GM23338 (cell line): ENCODE measurements at regions not wholly inside any gene's neighbourhood (a gene's known extent, or its start where the extent isn't known, plus 50 kb on each side); places are given as distances from the start of the nearest gene placed in this dataset.

Experiments used
- ATAC-seq: fragments of 200-7000 bp; cut with Tn5 transposase; 3 replicates; pipeline ENCODE4 v1.9.1; 2020
- DNase-seq: peaks from one replicate; pipeline ENCODE4 v3.0.0-alpha.2; 2015; ENCODE audit warnings: low spot score
- H2AFZ ChIP-seq: fragments of 200-600 bp; sonication (generic); 2 replicates; pipeline ENCODE4 v1.8.0; 2016; ENCODE audit warnings: antibody characterized with exemption, mild to moderate bottlenecking, moderate library complexity
- H3F3A ChIP-seq: fragments of 200-600 bp; sonication (generic); replicated peaks from 2 replicates; pipeline ENCODE4 v1.8.0; 2017; ENCODE audit warnings: antibody characterized with exemption, mixed run types, low read depth
- H3K27ac ChIP-seq: fragments of 200-600 bp; sonication (generic); 2 replicates; pipeline ENCODE4 v1.6.1; 2016; ENCODE audit warnings: low read depth
- H3K27me3 ChIP-seq: fragments of 200-600 bp; sonication (generic); 2 replicates; pipeline ENCODE4 v1.8.0; 2016; ENCODE audit warnings: mild to moderate bottlenecking, mixed run types, moderate library complexity; ENCODE audit not compliant: insufficient read depth
- H3K36me3 ChIP-seq: fragments of 200-600 bp; sonication (generic); 2 replicates; pipeline ENCODE4 v1.8.0; 2016; ENCODE audit warnings: mild to moderate bottlenecking; ENCODE audit not compliant: insufficient read depth
- H3K4me1 ChIP-seq: fragments of 200-600 bp; sonication (generic); 2 replicates; pipeline ENCODE4 v1.8.0; 2016; ENCODE audit warnings: mild to moderate bottlenecking, moderate library complexity; ENCODE audit not compliant: insufficient read depth
- H3K4me2 ChIP-seq: fragments of 200-600 bp; sonication (generic); 2 replicates; pipeline ENCODE4 v1.7.1; 2017; ENCODE audit warnings: mixed run types
- H3K4me3 ChIP-seq: fragments of 200-600 bp; sonication (generic); 2 replicates; pipeline ENCODE4 v1.6.1; 2016; ENCODE audit warnings: mixed run types
- H3K79me2 ChIP-seq: fragments of 200-600 bp; sonication (generic); replicated peaks from 2 replicates; pipeline ENCODE4 v1.8.0; 2017; ENCODE audit warnings: mild to moderate bottlenecking; ENCODE audit not compliant: insufficient read depth
- H3K9me2 ChIP-seq: fragments of 200-600 bp; sonication (generic); 2 replicates; pipeline ENCODE4 v1.8.0; 2017; ENCODE audit not compliant: insufficient read depth
- H4K20me1 ChIP-seq: fragments of 200-600 bp; sonication (generic); replicated peaks from 2 replicates; pipeline ENCODE4 v1.8.0; 2017; ENCODE audit warnings: mild to moderate bottlenecking; ENCODE audit not compliant: insufficient read depth
- H3K27ac Mint-ChIP-seq: 2 replicates; pipeline ENCODE4 v1.8.0; 2020; ENCODE audit warnings: inconsistent platforms, mild to moderate bottlenecking, moderate library complexity, mixed read lengths
- H3K27me3 Mint-ChIP-seq: 3 replicates; pipeline ENCODE4 v1.8.0; 2022; ENCODE audit warnings: low read depth, mild to moderate bottlenecking, moderate library complexity, mixed read lengths, inconsistent platforms; ENCODE audit not compliant: insufficient read depth, poor library complexity
- H3K36me3 Mint-ChIP-seq: 3 replicates; pipeline ENCODE4 v1.8.0; 2021; ENCODE audit warnings: low read depth, mild to moderate bottlenecking, inconsistent platforms, moderate library complexity, mixed read lengths
- H3K4me1 Mint-ChIP-seq: 3 replicates; pipeline ENCODE4 v1.8.0; 2020; ENCODE audit warnings: mild to moderate bottlenecking, inconsistent platforms, mixed read lengths
- H3K4me3 Mint-ChIP-seq: 3 replicates; pipeline ENCODE4 v1.8.0; 2021; ENCODE audit warnings: moderate library complexity, mild to moderate bottlenecking, inconsistent platforms, mixed read lengths
- H3K9me3 Mint-ChIP-seq: 3 replicates; pipeline ENCODE4 v1.8.0; 2020; ENCODE audit warnings: moderate library complexity, mild to moderate bottlenecking, inconsistent platforms, mixed read lengths
- EZH2 ChIP-seq: fragments of 200-600 bp; sonication (generic); IDR thresholded peaks from one replicate; pipeline ENCODE4 v1.8.0; 2017; ENCODE audit warnings: antibody characterized with exemption, mild to moderate bottlenecking, low read depth; ENCODE audit not compliant: unreplicated experiment
- EZH2phosphoT487 ChIP-seq: fragments of 200-600 bp; sonication (generic); IDR thresholded peaks from one replicate; pipeline ENCODE4 v1.8.1; 2018; ENCODE audit warnings: antibody characterized with exemption; ENCODE audit not compliant: unreplicated experiment
- TF ChIP-seq, protein P1 (sequence below): fragments of 250-450 bp; sonication (Bioruptor Pico); IDR thresholded peaks from 2 replicates; pipeline ENCODE4 v1.5.0; 2020; ENCODE audit warnings: mild to moderate bottlenecking, moderate library complexity
- TF ChIP-seq, protein P2 (sequence below): IDR thresholded peaks from one replicate; pipeline ENCODE4 v1.6.1; 2018; ENCODE audit warnings: antibody characterized with exemption; ENCODE audit not compliant: unreplicated experiment
- TF ChIP-seq, protein P3 (sequence below): IDR thresholded peaks from 2 replicates; pipeline ENCODE4 v1.6.1; 2016; ENCODE audit warnings: antibody characterized with exemption

DNA sequence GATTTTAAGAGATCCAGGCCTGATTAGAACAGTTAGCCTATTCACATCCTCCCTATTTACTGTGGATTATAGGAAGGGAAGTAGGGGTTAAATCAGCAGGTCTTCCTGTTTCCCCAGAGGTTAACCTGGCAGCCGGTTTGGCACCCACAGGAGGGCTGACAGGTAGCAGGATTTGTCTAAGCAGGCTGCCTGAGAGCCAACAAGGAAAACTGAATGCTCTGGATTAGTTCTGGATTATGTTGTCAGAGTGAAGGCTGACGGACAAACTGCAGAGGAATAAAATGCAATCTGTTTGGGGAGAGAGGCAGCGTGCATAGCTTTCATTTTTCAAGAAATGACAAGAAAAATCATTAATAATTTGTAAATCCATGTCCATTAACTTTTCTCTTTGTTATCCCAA is 397.1 kb upstream of the FAM241A start:
- peak; percentile 64 for ATAC-seq
- Histone ChIP-seq H3K79me2 (no peaks in the 10 kb centered on the region), H3K27ac (no peak overlapping the region), H3K4me2 (no peak overlapping the region), H3K4me1 (peaks cover 7% of the 10 kb centered on the region; the same call in 1 of the 2 replicates), H3K36me3 (no peaks in the 10 kb centered on the region), H3K4me3 (no peak overlapping the region), H3K27me3 (no peaks in the 10 kb centered on the region), H2AFZ (no peak overlapping the region), H3F3A (no peaks in the 10 kb centered on the region), H4K20me1 (no peaks in the 10 kb centered on the region), H3K9me2 (no peaks in the 10 kb centered on the region)
- TF ChIP-seq, protein P1, sequence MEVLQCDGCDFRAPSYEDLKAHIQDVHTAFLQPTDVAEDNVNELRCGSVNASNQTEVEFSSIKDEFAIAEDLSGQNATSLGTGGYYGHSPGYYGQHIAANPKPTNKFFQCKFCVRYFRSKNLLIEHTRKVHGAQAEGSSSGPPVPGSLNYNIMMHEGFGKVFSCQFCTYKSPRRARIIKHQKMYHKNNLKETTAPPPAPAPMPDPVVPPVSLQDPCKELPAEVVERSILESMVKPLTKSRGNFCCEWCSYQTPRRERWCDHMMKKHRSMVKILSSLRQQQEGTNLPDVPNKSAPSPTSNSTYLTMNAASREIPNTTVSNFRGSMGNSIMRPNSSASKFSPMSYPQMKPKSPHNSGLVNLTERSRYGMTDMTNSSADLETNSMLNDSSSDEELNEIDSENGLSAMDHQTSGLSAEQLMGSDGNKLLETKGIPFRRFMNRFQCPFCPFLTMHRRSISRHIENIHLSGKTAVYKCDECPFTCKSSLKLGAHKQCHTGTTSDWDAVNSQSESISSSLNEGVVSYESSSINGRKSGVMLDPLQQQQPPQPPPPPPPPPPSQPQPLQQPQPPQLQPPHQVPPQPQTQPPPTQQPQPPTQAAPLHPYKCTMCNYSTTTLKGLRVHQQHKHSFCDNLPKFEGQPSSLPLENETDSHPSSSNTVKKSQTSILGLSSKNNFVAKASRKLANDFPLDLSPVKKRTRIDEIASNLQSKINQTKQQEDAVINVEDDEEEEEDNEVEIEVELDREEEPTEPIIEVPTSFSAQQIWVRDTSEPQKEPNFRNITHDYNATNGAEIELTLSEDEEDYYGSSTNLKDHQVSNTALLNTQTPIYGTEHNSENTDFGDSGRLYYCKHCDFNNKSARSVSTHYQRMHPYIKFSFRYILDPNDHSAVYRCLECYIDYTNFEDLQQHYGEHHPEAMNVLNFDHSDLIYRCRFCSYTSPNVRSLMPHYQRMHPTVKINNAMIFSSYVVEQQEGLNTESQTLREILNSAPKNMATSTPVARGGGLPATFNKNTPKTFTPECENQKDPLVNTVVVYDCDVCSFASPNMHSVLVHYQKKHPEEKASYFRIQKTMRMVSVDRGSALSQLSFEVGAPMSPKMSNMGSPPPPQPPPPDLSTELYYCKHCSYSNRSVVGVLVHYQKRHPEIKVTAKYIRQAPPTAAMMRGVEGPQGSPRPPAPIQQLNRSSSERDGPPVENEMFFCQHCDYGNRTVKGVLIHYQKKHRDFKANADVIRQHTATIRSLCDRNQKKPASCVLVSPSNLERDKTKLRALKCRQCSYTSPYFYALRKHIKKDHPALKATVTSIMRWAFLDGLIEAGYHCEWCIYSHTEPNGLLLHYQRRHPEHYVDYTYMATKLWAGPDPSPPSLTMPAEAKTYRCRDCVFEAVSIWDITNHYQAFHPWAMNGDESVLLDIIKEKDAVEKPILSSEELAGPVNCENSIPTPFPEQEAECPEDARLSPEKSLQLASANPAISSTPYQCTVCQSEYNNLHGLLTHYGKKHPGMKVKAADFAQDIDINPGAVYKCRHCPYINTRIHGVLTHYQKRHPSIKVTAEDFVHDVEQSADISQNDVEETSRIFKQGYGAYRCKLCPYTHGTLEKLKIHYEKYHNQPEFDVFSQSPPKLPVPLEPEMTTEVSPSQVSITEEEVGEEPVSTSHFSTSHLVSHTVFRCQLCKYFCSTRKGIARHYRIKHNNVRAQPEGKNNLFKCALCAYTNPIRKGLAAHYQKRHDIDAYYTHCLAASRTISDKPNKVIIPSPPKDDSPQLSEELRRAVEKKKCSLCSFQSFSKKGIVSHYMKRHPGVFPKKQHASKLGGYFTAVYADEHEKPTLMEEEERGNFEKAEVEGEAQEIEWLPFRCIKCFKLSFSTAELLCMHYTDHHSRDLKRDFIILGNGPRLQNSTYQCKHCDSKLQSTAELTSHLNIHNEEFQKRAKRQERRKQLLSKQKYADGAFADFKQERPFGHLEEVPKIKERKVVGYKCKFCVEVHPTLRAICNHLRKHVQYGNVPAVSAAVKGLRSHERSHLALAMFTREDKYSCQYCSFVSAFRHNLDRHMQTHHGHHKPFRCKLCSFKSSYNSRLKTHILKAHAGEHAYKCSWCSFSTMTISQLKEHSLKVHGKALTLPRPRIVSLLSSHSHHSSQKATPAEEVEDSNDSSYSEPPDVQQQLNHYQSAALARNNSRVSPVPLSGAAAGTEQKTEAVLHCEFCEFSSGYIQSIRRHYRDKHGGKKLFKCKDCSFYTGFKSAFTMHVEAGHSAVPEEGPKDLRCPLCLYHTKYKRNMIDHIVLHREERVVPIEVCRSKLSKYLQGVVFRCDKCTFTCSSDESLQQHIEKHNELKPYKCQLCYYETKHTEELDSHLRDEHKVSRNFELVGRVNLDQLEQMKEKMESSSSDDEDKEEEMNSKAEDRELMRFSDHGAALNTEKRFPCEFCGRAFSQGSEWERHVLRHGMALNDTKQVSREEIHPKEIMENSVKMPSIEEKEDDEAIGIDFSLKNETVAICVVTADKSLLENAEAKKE = no peak
- TF ChIP-seq EZH2 (no peak), EZH2phosphoT487 (no peak)
- TF ChIP-seq, protein P2, sequence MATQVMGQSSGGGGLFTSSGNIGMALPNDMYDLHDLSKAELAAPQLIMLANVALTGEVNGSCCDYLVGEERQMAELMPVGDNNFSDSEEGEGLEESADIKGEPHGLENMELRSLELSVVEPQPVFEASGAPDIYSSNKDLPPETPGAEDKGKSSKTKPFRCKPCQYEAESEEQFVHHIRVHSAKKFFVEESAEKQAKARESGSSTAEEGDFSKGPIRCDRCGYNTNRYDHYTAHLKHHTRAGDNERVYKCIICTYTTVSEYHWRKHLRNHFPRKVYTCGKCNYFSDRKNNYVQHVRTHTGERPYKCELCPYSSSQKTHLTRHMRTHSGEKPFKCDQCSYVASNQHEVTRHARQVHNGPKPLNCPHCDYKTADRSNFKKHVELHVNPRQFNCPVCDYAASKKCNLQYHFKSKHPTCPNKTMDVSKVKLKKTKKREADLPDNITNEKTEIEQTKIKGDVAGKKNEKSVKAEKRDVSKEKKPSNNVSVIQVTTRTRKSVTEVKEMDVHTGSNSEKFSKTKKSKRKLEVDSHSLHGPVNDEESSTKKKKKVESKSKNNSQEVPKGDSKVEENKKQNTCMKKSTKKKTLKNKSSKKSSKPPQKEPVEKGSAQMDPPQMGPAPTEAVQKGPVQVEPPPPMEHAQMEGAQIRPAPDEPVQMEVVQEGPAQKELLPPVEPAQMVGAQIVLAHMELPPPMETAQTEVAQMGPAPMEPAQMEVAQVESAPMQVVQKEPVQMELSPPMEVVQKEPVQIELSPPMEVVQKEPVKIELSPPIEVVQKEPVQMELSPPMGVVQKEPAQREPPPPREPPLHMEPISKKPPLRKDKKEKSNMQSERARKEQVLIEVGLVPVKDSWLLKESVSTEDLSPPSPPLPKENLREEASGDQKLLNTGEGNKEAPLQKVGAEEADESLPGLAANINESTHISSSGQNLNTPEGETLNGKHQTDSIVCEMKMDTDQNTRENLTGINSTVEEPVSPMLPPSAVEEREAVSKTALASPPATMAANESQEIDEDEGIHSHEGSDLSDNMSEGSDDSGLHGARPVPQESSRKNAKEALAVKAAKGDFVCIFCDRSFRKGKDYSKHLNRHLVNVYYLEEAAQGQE = no peak
- TF ChIP-seq, protein P3, sequence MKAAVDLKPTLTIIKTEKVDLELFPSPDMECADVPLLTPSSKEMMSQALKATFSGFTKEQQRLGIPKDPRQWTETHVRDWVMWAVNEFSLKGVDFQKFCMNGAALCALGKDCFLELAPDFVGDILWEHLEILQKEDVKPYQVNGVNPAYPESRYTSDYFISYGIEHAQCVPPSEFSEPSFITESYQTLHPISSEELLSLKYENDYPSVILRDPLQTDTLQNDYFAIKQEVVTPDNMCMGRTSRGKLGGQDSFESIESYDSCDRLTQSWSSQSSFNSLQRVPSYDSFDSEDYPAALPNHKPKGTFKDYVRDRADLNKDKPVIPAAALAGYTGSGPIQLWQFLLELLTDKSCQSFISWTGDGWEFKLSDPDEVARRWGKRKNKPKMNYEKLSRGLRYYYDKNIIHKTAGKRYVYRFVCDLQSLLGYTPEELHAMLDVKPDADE = no peak
- Mint-ChIP-seq H3K27ac (no peak overlapping the region), H3K4me3 (no peak overlapping the region), H3K27me3 (peaks cover 3% of the 10 kb centered on the region), H3K9me3 (no peaks in the 10 kb centered on the region), H3K4me1 (peaks cover 35% of the 10 kb centered on the region), H3K36me3 (no peaks in the 10 kb centered on the region)
- peak; percentile 24 for DNase-seq
